WTC11 (cell line): ENCODE measurements at regions not wholly inside any gene's neighbourhood (a gene's known extent, or its start where the extent isn't known, plus 50 kb on each side); places are given as distances from the start of the nearest gene placed in this dataset.
"Not testable (repeated sequence)": the region's sequence is repeated elsewhere in the genome, so short reads cannot be mapped to it uniquely, and the experiment has no call there.

ENCODE experiments used
- SP1 ChIP-seq: sonication (generic); formaldehyde crosslinking; conservative IDR thresholded peaks from 2 replicates; pipeline ENCODE4 v1.8.1; 2022; ENCODE audit warnings: missing genetic modification reagents
- TEAD4 ChIP-seq: sonication (generic); formaldehyde crosslinking; IDR thresholded peaks from 2 replicates; pipeline ENCODE4 v1.8.0; 2022; ENCODE audit warnings: mild to moderate bottlenecking, missing genetic modification reagents
- TF ChIP-seq, protein P1 (sequence below): sonication (generic); formaldehyde crosslinking; IDR thresholded peaks from 2 replicates; pipeline ENCODE4 v1.8.0; 2023; ENCODE audit warnings: missing genetic modification reagents
- TF ChIP-seq, protein P2 (sequence below): fragments of 200-600 bp; IDR thresholded peaks from 2 replicates; pipeline ENCODE4 v1.8.0; 2022; ENCODE audit warnings: antibody characterized with exemption

DNA sequence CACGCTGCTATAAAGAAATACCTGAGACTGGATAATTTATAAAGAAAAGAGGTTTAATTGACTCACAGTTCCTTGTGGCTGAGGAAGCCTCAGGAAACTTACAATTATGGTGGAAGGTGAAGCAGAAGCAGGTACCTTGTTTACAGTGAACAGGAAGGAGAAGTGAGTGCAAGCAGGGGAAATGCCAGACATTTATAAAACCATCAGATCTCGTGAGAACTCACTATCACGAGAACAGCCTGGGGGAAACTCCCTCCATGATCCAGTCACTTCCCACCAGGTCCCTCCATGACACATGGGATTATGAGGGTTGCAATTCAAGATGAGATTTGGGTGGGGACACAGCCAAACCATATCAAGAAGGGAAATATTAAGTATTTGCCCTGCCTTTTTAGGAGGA, 305.8 kb downstream of the REEP3 start:
- TF ChIP-seq, protein P1, sequence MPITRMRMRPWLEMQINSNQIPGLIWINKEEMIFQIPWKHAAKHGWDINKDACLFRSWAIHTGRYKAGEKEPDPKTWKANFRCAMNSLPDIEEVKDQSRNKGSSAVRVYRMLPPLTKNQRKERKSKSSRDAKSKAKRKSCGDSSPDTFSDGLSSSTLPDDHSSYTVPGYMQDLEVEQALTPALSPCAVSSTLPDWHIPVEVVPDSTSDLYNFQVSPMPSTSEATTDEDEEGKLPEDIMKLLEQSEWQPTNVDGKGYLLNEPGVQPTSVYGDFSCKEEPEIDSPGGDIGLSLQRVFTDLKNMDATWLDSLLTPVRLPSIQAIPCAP (CRISPR knock-in tag), result not testable (repeated sequence)
- TF ChIP-seq, protein P2, sequence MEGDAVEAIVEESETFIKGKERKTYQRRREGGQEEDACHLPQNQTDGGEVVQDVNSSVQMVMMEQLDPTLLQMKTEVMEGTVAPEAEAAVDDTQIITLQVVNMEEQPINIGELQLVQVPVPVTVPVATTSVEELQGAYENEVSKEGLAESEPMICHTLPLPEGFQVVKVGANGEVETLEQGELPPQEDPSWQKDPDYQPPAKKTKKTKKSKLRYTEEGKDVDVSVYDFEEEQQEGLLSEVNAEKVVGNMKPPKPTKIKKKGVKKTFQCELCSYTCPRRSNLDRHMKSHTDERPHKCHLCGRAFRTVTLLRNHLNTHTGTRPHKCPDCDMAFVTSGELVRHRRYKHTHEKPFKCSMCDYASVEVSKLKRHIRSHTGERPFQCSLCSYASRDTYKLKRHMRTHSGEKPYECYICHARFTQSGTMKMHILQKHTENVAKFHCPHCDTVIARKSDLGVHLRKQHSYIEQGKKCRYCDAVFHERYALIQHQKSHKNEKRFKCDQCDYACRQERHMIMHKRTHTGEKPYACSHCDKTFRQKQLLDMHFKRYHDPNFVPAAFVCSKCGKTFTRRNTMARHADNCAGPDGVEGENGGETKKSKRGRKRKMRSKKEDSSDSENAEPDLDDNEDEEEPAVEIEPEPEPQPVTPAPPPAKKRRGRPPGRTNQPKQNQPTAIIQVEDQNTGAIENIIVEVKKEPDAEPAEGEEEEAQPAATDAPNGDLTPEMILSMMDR, result not testable (repeated sequence)
- not testable (repeated sequence) for TF ChIP-seq TEAD4 (CRISPR knock-in tag); SP1
